Transverse colon (tissue), 4 donors: ENCODE measurements at regions not wholly inside any gene's neighbourhood (a gene's known extent, or its start where the extent isn't known, plus 50 kb on each side); places are given as distances from the start of the nearest gene placed in this dataset.

Experiments used
- DNase-seq: peaks from one replicate; pipeline ENCODE4 v3.0.0-alpha.2; 2019
- H3K27ac ChIP-seq, 4 donors: fragments of 200-600 bp; sonication (generic); 2 replicates each; pipeline ENCODE4 v1.5.1; 2016 to 2018; ENCODE audit warnings: inconsistent platforms in 4 of 4
- H3K27me3 ChIP-seq: fragments of 200-600 bp; sonication (generic); 2 replicates; pipeline ENCODE4 v1.5.1; 2017; ENCODE audit warnings: inconsistent platforms
- H3K36me3 ChIP-seq, 4 donors: fragments of 200-600 bp; sonication (generic); 2 replicates each; pipeline ENCODE4 v1.5.1; 2017 to 2019; ENCODE audit warnings: inconsistent platforms in 4 of 4
- H3K4me1 ChIP-seq, 4 donors: fragments of 200-600 bp; sonication (generic); 2 replicates each; pipeline ENCODE4 v1.5.1; 2017 to 2020; ENCODE audit warnings: inconsistent platforms in 4 of 4
- H3K4me3 ChIP-seq, 4 donors: fragments of 200-600 bp; sonication (generic); 1 replicate in 1 of 4; 2 replicates in 3 of 4; pipeline versions ENCODE4 v1.5.1 to v1.6.1; 2017 to 2019; ENCODE audit warnings: inconsistent platforms in 4 of 4
- H3K9me3 ChIP-seq, 2 donors: fragments of 200-600 bp; sonication (generic); 2 replicates each; pipeline ENCODE4 v1.5.1; 2017 to 2019; ENCODE audit warnings: inconsistent platforms in 2 of 2
- EP300 ChIP-seq: sonication (generic); formaldehyde crosslinking; IDR thresholded peaks from one replicate; pipeline ENCODE4 v1.6.1; 2017; ENCODE audit warnings: antibody characterized with exemption, low read depth
- POLR2A ChIP-seq: fragments of 450-650 bp; IDR thresholded peaks from one replicate; pipeline ENCODE4 v1.6.1; 2016; ENCODE audit warnings: antibody characterized with exemption, mild to moderate bottlenecking, moderate library complexity
- POLR2AphosphoS5 ChIP-seq, 3 donors: sonication (generic); formaldehyde crosslinking; IDR thresholded peaks; one replicate each; pipeline ENCODE4 v1.6.1; 2016; ENCODE audit warnings: antibody characterized with exemption in 3 of 3
- WGBS, 2 donors: methylation state at CpG; one replicate each; pipeline ENCODE4 v1.1.5; 2018; ENCODE audit warnings: low coverage in 1 of 2; 5-methylcytosine and 5-hydroxymethylcytosine counted together
- in situ Hi-C, 4 donors: fragments of 200-750 bp; cut with MboI; loops; one replicate each; pipeline versions ENCODE4 v1.15.0 to v1.15.1; 2017; ENCODE audit warnings: low sequenced_read_pairs in 3 of 4, low pct_ligation_motif_present in 1 of 4, low pct_unique_long_range_greater_than_20kb in 1 of 4
- intact Hi-C: fragments of 100-400 bp; cut with DNase I; formaldehyde crosslinking; loops from one replicate; pipeline ENCODE4 v1.15.1; 2023; ENCODE audit warnings: low total_unique reads
- TF ChIP-seq, protein P1 (sequence below), 5 experiments: fragments of 200-600 bp in 3 of 5; fragments of 450-650 bp in 2 of 5; sonication (generic) in 3 of 5; IDR thresholded peaks; 1 replicate in 2 of 5; 2 replicates in 3 of 5; pipeline ENCODE4 v1.5.1; 2016 to 2017; ENCODE audit warnings: antibody characterized with exemption in 5 of 5, inconsistent platforms in 3 of 5, mild to moderate bottlenecking in 2 of 5, moderate library complexity in 1 of 5

DNA sequence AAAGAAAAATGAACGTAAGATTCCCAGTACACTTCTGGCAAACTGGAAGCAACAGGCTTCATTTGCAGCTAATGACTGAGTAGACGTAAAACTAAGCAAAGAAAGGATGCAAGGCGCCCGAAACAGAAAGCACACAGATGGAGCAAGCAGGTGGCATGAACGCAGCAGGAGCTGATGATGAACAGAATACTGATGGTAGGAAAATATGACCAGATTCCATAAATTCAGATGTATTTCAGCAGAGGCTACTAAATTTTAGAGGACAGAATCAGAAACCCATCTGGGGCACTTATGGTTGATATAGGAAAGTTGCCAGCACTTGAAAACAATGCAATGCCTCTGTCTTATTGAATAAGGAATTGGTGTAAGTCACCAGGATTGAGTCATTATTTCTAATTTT lies 658.7 kb upstream of the LINC00305 start:
- Histone ChIP-seq H3K4me1 (peaks cover 0 to 23% (median 9%) of the 10 kb centered on the region in 4 donors), H3K27ac (no peak overlapping the region), H3K36me3 (no peaks in the 10 kb centered on the region), H3K27me3 (no peaks in the 10 kb centered on the region), H3K9me3 (no peaks in the 10 kb centered on the region), H3K4me3 (no peak overlapping the region)
- DNase-seq, result no peak
- intact Hi-C loops, result no loop called here
- WGBS, 2 donors, result 83 to 98% methylated on average over 5 of the region's 5 CpGs
- TF ChIP-seq, protein P1, sequence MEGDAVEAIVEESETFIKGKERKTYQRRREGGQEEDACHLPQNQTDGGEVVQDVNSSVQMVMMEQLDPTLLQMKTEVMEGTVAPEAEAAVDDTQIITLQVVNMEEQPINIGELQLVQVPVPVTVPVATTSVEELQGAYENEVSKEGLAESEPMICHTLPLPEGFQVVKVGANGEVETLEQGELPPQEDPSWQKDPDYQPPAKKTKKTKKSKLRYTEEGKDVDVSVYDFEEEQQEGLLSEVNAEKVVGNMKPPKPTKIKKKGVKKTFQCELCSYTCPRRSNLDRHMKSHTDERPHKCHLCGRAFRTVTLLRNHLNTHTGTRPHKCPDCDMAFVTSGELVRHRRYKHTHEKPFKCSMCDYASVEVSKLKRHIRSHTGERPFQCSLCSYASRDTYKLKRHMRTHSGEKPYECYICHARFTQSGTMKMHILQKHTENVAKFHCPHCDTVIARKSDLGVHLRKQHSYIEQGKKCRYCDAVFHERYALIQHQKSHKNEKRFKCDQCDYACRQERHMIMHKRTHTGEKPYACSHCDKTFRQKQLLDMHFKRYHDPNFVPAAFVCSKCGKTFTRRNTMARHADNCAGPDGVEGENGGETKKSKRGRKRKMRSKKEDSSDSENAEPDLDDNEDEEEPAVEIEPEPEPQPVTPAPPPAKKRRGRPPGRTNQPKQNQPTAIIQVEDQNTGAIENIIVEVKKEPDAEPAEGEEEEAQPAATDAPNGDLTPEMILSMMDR (IDR thresholded peaks at IDR 0.05), result no peak
- TF ChIP-seq POLR2AphosphoS5 (IDR thresholded peaks at IDR 0.05) (no peak), POLR2A (no peak), EP300 (no peak)
- in situ Hi-C loops, result no loop called here

GRCh38 chr18:64806691-64807090 lies 657.8 kb upstream of the LINC00305 start:
- Histone ChIP-seq H3K27me3 (no peaks in the 10 kb centered on the region), H3K4me1 (peaks cover 0 to 23% (median 9%) of the 10 kb centered on the region in 4 donors), H3K4me3 (no peak overlapping the region), H3K9me3 (no peaks in the 10 kb centered on the region), H3K36me3 (no peaks in the 10 kb centered on the region), H3K27ac (no peak overlapping the region)
- no peak for TF ChIP-seq EP300
- 62% methylated on average over 5 of the region's 5 CpGs for WGBS, 2 donors
- no peak for DNase-seq
- in situ Hi-C loops (no loop called here), intact Hi-C loops (no loop called here)

- intact Hi-C loops (no loop called here), in situ Hi-C loops (no loop called here)
- peaks cover 0 to 23% (median 9%) of the 10 kb centered on the region in 4 donors for H3K4me1 ChIP-seq
Observed at GRCh38 chr18:64806232-64806631, 657.3 kb upstream of the LINC00305 start.

GRCh38 chr18:64803471-64803870 lies 654.6 kb upstream of the LINC00305 start:
- intact Hi-C loops (no loop called here), in situ Hi-C loops (no loop called here)
- no peaks in the 10 kb centered on the region for H3K27me3 ChIP-seq
- no peak overlapping the region for H3K4me3 ChIP-seq
- no peak for TF ChIP-seq EP300
- no peak for TF ChIP-seq POLR2AphosphoS5 (IDR thresholded peaks at IDR 0.05)
- TF ChIP-seq POLR2A, result no peak
- TF ChIP-seq, protein P1 (IDR thresholded peaks at IDR 0.05), result no peak
- H3K9me3 ChIP-seq, result no peaks in the 10 kb centered on the region
- H3K27ac ChIP-seq, result no peak overlapping the region
- 22 to 69% methylated on average over 1 of the region's 1 CpG for WGBS, 2 donors
- peaks cover 0 to 6% (median 2%) of the 10 kb centered on the region in 4 donors for H3K4me1 ChIP-seq
- no peak for DNase-seq
- no peaks in the 10 kb centered on the region for H3K36me3 ChIP-seq

More at GRCh38 chr18:64806232-64806631, 657.3 kb upstream of the LINC00305 start:
- TF ChIP-seq POLR2A (no peak), POLR2AphosphoS5 (IDR thresholded peaks at IDR 0.05) (no peak), EP300 (no peak)
- TF ChIP-seq, protein P1 (IDR thresholded peaks at IDR 0.05), result no peak
- H3K27ac ChIP-seq, result no peak overlapping the region
- no peaks in the 10 kb centered on the region for H3K27me3 ChIP-seq
- 74 to 90% methylated on average over 2 of the region's 2 CpGs for WGBS, 2 donors
- no peak overlapping the region for H3K4me3 ChIP-seq
- no peaks in the 10 kb centered on the region for H3K9me3 ChIP-seq
- DNase-seq, result no peak
- no peaks in the 10 kb centered on the region for H3K36me3 ChIP-seq

DNA sequence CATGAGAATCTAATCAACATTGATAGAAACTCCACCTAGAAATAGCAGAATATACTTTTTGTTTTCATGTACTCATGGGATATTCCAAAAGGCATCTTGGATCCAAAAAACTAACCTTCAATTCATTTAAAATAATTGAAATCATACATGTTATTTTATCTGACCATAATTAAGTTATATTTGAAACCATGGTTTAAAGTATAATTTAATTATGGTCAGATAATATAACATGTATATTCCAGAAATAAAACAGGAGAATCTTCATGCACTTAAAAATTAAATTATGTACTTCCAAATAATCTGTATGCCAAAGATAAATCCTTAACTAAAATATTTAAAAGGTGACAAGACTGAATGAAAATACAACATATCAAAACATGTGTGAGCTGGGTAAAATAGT lies 651.3 kb upstream of the LINC00305 start:
- in situ Hi-C loops (no loop called here), intact Hi-C loops (no loop called here)
- no peak overlapping the region for H3K27ac ChIP-seq
- no peaks in the 10 kb centered on the region for H3K4me1 ChIP-seq
- no peak for TF ChIP-seq EP300
- TF ChIP-seq POLR2AphosphoS5 (IDR thresholded peaks at IDR 0.05), result no peak
- no peak for TF ChIP-seq POLR2A
- TF ChIP-seq, protein P1 (IDR thresholded peaks at IDR 0.05), result no peak
- H3K9me3 ChIP-seq, result no peaks in the 10 kb centered on the region
- no peak overlapping the region for H3K4me3 ChIP-seq
- H3K27me3 ChIP-seq, result no peaks in the 10 kb centered on the region
- no peak for DNase-seq
- no peaks in the 10 kb centered on the region for H3K36me3 ChIP-seq
